HCEC 1CT (cell line): ENCODE measurements at regions not wholly inside any gene's neighbourhood (a gene's known extent, or its start where the extent isn't known, plus 50 kb on each side); places are given as distances from the start of the nearest gene placed in this dataset.
"Not testable (repeated sequence)": the region's sequence is repeated elsewhere in the genome, so short reads cannot be mapped to it uniquely, and the experiment has no call there.

Source experiments
- DNase-seq: peaks from one replicate; pipeline ENCODE4 v3.0.0-alpha.2; 2017

DNA sequence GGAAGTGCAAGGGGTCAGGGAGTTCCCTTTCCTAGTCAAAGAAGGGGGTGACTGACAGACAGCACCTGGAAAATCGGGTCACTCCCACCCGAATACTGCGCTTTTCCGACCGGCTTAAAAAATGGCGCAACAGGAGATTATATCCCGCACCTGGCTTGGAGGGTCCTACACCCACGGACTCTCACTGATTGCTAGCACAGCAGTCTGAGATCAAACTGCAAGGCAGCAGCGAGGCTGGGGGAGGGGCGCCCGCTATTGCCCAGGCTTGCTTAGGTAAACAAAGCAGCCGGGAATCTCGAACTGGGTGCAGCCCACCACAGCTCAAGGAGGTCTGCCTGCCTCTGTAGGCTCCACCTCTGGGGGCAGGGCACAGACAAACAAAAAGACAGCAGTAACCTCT, 333.8 kb downstream of the CENPW start:
- DNase-seq: not testable (repeated sequence)

DNA sequence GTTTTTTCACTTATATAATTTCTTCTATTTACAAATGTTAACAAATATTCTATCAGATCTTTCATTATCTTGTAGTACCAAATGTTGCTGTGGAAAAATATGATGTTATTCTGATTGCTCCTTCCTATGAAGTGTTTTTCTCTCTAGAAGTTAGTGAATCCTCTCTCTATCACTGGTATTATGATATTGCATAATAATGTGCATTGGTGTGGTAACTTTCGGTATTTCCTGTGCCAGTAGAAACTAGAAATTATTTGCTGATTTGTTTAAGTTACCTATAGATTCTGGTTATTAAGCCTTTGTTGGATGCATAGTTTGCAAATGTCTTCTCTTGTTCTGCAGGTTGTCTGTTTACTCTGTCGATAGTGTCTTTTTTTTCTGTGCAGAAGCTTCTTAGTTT, 342.5 kb downstream of the CENPW start:
- peak; percentile 15 for DNase-seq

DNA sequence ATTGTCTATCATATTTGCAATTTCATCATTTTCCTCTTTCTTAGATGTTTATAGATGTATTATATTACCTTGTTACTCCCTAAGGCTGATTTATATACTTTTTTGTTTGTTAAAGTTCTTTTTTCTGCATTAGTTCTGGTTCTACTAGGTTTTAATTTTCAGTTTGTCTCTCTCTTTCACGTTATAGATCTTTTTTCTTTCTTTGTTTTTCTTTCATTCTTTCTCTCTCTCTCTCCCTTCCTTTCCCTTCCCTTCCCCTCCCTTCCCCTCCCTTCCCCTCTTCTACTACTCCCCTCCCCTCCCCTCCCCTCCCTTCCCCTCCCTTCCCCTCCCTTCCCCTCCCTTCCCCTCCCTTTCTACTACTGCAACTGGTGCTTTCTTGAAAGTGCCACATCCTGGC, 345.3 kb downstream of the CENPW start:
- no peak for DNase-seq

DNA sequence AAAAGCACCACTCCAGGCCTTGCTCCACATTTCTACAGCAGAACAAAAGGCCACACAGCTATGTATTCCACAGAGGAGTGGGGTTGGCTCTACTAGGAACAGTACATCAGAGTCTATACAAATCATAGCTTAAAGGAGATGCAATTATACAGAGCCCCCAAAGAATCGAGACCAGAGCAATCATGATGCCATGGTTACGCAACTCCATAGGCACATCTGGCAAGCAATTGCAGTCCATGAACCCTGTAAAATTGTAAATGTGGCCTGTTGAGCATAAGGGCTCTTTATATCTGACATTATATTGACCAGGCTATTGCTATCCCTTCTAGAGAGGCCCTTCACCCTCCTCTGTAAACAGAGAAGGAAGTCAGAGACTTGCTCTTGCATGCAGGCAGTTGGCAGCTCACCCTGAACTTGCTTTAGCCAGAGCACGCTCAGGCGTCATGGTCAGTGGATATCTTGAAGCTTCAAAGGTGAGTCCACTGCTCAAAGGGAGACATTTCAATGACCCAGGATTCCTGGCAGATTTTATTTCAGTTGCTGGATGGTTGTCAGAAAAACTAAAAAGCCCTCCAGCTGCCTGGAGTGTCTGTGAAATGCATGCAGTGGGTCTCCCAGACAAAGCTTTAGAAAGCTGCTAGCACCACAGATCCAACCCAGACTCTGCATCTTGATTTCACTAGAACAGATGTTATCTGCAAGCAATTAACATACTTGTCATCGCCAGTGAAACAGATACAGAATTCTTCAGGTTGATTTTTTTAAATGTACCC, 357.2 kb downstream of the CENPW start:
- no peak for DNase-seq

DNA sequence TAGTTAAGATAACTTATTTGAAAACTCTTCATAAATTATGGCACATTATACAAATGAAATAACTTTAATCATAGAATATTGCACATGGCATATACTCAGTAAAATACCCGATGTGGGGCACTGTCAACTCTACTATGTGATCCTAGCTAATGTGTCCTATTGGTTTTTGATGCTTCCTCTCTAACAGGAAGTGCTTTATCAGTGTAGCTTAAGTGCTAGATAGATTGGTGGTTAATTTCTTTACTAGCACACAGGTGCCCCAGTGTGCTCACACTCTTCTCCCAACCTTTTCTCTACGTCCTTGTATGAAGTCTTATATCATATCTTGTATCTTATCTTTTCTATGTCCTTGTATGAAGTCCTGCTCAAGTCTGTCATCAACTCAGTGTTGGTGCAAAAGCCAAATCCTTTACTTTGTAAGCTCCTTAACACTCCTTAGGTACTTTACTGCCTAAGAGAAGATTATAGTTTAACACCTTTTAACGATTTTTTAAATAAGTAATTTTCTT, 358.9 kb downstream of the CENPW start:
- no peak for DNase-seq

DNA sequence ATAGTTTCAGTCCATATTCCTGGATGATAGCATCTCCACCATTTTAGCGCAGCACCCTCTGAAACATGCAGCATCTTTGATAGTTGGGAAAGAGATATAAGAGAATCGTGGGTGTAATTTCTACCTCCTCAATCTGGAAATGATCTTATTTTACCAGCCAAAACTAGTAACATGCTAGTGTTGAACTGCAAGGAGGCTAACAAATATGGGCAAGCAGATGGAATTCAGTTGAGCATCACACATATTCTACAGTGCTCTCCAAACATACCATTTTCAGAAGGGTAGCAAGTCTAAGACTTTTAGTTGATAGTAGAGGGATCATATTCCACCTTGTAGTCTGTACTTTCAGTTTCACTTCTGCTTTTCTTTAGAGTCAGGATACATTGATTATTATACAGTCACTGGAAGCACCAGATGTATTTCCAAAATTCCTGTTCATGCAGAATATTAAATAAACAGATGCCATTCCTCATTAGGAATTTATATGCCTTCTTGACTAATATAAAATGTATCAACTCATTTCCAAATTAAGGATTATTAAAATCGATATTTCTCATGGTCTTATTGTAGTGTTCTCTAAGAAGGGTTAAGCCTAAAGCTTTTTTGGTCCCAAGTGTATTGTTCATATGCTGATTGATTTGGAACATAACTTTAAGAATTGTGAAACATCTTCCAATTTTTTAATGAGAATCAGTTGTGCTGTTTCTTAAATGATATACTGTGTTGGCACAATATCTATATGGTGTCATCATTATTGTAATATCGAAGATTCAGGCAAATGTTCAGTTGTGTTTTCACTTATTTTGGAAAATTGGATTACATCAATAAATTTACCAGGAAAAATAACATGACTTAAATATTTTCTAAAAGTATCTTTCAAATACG, 362.0 kb downstream of the CENPW start:
- peak; percentile 18 for DNase-seq

DNA sequence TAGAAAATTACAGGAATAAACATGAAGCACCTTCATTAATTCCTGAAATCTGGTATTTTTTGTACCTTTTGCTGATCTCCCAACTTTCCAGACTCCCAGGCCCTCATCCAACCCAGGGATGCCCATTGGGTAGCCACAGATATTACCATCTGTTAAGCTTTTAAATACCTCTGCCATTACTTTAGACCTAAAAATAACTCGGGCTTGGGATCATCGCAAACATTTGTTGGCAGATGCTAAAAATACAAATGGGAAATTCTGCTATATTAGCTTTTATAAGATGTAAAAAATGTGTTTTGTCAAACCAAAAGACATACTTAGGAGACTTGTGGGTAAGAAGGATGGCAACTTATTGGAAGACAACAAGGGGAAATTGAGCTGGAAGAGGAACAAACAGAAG, 376.1 kb downstream of the CENPW start:
- peak; percentile 40 for DNase-seq

DNA sequence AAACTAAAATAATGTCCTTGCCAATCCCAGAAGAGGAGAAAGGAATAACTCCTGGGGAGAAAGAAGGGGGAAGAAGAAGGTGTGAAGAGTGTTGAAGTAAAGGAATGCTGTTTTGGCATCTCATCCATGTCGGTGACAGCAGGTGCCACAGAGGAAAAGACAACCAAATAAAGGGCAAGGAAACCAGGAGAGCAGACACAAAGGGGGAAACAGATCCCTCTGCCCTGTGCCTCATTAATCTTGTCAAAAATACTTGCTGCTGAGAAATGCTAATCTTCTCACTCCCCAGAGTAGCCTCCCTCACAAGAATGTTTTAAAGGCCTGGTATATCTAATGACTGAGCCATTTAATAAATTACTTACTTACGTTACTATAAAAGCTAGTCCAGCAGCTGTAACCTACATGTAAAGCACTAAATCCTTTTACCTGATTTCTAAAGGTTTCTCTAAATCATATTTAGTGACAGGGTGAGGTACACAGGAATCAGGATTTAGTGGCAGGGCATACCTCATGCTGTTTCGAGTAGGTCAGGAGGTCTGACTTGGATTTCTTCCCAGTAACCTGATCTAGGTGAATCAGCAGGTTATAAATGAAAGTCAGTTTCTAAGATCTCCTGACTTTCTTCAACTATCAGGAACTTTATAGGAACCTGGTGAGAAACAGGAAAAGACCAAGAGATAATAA, 377.1 kb downstream of the CENPW start:
- DNase-seq: no peak

DNA sequence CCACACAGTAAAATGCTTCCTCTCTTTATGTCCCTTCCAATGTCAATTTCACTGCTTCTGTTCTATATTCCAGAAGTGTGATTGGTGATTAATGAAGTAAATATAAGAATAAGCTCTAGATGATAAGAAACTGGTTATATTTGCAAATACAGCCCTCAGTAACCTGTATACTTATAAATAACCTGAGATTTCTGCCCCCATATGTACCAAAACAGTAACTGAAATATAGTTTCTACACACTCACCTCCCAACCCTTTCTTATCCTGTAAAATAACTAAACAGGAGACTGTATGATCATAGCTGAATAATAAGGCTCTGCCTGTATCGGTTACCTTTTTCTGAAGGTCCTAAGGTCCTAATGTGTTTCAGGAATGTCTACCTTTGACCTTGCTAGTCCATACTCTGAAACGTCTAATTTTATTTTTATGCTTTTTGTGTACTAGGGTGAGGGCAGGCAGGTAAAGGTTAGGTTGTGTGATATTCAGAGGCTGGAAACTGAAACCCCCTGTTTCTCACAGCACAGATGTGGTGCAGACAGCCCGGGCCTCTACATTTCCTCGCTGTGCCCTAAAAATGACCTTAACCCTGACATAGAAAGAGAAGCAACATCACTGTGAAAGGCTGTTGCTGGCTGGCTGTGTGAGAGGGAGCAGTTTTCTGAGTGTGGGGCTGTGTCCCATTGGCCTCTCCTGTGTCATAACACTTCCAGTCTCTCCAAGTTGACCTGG, 378.8 kb downstream of the CENPW start:
- no peak for DNase-seq

DNA sequence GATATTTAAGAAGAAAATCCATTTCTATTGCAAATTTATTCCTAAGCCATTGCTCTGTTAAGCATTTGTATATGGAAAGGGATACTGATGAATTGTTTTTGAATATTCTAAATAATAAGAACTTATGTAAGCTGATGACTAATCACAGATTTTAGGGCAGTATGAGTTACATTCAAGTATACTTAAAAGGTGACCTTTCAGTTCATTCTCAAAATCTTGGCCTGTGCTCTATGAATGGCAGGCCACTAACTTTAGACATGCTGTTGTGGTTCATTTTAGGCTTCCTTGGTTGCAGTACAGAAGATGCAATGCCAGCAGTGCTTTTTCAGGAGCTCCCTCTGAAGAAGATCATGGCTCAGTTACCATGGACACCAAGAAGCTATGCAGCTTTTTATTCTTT, 380.4 kb downstream of the CENPW start:
- DNase-seq: peak; percentile 66

DNA sequence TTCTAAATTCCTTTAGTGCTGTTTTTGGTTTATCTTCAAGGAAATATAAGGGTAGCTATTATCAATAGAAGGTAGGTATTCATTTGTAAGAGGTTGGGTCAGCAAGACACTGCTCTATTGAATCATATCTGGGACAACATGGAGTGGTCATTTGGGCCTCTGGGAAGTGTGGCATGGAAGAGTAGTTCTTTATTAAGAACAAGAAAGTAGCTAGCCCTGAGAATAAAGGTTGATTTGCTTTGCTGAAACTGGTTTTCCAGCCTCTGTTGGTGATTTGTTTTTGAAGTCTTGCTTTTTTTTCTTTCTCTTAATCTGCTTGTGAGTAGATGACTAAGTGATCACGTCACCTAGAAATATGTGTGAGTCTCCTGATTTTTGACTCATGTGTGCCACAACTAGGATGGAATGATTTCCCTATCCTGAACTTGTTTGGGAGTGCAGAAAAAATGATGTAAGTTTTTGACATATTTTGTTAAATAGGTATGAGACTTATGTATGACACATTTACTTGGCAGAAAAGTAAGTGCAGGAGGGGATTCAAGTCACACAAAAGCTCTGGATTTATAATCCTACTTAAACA, 381.8 kb downstream of the CENPW start:
- DNase-seq: peak; percentile 97

DNA sequence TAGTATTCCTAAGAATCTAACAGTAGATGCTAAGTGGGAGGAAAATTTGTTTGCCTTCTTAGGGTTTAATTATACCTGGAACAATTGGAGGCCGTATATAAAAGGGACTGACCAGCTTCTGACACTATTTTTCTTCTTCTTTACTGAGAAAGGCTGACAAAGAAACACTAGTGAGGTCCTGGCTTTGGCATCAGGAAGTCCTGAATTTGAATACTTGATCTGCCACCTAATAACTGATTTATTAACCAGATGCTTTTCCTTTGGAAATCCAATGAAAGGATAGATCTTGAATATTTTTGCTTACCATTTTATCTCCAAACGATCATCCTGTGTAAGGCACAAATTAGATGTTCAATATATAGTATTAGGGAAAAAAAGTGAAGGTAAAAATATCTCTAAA, 382.5 kb downstream of the CENPW start:
- no peak for DNase-seq

DNA sequence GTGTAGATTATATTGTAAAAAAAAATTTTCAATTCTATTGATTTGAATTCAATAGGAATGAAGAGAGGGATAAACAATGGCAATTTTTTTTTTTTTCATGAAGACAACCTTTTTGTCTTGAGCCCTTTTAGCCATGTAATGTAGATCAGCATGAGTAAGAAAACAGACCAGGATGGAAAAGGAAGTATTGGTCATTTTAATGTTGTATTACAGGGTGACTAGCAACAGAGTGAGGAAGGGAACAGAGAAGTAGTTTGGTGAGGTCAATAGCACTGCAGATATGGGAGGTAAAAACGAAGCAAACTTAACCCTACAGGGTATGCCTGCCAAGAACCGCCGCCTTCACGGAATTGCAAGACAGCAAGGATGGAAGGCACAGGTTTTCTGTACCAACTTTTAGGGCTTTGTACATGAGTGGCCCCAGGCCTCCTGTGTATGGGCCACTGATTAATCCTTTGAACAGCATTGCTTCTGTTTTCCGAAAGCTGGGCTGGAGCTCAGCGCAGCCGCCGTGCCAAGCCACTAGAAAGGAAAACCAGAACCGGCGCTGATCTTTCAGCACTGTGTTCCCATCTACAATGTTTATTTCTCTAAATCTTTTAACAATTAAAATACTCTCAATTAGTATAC, 383.7 kb downstream of the CENPW start:
- no peak for DNase-seq

DNA sequence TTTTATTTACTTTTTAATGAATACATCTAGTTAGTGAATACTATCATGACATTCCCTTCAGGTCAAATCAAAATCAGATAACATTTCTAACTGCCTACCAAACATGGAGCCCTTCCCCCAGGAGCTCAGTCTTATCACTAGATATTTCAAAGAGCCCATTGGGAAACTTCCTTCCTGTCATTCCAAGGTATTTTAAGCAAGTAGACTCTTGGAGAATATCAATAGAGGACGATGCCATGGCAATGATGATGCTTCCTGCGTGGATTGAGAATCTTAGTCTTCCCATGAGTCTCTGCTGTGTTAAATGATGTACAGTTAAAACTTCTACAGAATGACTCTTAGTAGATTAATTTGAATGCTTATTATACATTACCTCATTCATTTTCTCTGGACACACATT, 384.9 kb downstream of the CENPW start:
- DNase-seq: no peak

DNA sequence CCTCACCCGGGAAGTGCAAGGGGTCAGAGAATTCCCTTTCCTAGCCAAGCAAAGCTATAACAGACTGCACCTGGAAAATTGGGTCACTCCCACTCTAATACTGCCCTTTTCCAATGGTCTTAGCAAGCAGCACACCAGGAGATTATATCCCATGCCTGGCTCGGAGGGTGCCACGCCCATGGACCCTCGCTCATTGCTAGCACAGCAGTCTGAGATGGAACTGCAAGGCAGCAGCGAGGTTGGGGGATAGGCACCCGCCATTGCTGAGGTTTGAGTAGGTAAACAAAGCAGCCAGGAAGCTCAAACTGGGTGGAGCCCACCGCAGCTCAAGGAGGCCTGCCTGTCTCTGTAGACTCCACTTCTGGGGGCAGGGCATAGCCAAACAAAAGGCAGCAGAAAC, 386.5 kb downstream of the CENPW start:
- not testable (repeated sequence) for DNase-seq

DNA sequence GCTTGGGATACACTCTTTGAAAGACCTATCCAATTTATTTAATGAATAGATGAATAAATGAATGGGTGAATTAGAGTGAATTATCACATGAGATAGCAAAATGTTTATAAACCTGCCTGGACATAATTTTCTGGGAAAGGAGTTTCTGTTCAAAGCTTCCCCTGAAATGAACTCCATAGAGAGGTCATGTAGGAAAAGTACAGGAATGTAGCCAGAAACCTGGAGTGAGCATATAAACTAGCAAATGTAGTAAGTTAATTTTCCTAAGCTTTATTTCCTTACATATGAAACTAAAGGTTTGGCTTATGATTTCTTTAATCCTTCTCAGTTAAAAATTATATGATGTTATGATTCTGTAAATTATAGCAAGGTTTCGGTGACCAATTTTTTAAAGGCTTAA, 380.3 kb upstream of the RSPO3 start:
- no peak for DNase-seq

DNA sequence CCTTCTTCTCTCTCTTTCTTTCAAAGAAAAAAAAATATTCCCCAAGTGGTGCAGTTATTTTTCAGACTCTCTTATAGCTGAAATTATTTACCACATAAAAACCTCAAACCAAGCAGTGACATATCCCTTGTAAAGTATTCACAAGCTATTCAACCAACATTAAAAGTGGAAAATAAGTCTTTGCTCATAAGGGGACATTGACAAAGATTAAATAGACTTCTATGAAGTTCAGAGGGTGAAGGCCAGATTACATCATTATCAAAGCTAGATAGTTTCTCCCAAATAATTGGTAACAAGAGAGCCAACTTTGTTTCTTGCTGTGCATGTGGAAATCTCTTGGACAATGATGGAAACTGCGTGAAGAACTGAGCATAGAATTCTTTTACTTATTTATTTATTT, 379.8 kb upstream of the RSPO3 start:
- DNase-seq: no peak

DNA sequence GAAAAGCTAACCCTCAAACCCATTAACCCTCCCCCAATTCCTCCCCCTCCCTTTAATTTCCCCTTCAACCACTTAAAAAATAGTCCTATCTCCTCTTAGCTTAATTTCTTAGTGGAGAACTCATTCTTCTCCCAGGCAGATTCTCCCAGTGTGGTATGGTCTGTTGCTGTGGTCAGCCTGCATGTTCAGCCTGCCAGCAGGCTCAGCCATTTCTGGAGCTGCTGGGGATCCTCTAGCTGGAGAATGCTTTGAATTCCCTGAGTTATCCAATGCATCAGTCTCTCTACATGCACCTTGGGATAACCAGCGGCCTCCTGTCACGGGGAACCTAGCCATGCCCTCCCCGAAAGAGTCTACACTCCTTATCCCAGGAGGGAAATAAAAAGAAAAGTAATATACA, 375.4 kb upstream of the RSPO3 start:
- DNase-seq: no peak

DNA sequence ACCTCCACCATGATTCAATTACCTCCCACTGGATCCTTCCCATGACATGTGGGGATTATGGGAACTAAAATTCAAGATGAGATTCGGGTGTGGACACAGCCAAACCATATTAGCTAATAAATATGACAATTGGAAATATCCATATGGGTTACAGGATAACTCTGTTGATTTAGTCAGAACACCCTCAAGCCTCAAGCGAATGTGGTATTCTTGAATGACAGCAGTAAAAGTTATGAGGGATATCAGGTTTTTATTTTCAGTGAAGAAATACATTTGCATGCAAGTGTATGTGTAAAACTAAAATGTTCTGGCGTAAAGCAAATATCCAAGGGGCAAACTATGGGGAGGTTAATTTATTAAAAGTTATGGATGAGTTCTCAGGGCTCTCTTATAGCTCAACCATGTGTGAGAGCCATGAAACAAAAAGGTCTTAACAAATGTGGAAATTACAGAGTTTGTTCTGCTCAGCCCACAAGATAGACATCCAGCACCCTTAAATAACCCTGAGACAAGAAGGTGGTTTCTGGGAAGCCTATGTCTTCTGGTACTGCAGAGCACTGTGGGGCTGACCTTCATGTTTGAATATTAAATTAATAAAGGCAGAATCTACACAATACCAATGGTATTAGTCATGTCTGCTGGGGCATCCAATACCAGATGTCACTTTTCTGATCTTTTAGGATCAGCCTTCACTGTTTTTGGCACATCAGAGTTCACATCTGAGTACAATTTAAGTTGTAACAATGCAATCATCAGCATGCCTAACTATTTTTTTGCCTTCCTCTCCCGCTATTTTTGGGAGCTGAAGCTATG, 370.5 kb upstream of the RSPO3 start:
- peak; percentile 37 for DNase-seq

DNA sequence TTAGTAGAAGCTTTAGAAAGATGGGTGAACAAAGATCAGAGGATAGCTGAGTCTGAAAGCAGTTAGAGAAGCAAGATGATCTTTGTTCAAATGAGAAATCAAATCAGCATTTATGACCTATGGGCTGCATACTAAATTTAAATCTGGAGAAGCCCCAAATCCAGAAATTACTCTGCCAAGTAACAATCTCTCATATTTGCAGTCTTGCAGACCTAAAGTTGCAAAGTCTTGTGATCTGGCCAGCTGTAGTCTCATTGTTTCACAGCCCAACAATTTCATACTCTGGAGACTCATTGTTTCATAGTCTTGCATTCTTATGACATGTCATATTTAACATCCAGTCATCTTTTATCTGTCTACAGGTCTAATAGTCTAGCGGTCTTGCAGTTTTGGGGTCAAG, 364.9 kb upstream of the RSPO3 start:
- DNase-seq: no peak

DNA sequence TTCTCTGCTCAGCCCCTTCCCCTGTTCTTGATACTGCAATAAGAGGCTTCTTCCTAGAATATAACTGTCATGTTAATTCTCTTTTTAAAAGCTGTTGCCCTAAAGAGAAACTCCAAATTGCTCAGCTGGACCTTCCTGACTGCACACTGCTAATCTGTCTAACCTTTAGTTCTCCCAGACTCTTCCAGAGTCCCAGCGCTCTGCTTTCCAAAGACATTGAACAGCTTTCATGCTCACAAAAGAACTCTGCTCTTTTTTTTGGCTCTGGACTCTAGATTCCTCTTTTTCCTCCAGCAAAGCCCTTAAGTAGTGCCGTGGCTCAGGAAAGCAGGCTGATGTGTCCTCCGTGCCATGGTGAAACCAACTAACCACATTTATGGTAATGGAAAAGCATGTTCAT, 356.6 kb upstream of the RSPO3 start:
- DNase-seq: no peak
